GM20000 (cell line): ENCODE measurements at regions not wholly inside any gene's neighbourhood (a gene's known extent, or its start where the extent isn't known, plus 50 kb on each side); places are given as distances from the start of the nearest gene placed in this dataset.

Source experiments
- DNase-seq: peaks from one replicate; pipeline ENCODE4 v3.0.0; 2012; ENCODE audit warnings: low spot score
- CTCF ChIP-seq: IDR thresholded peaks from 2 replicates; pipeline ENCODE4 v1.5.1; 2012; ENCODE audit warnings: mild to moderate bottlenecking, control low read depth; ENCODE audit errors: extremely low read depth, missing control alignments

GRCh38 chr4:104758574-104758973 is 263.9 kb upstream of the CXXC4 start:
- no peak for DNase-seq
- TF ChIP-seq CTCF = no peak

- TF ChIP-seq CTCF = no peak
- no peak for DNase-seq
These were observed 269.0 kb upstream of the CXXC4 start for GRCh38 chr4:104763554-104764222.

- DNase-seq = no peak
- TF ChIP-seq CTCF = no peak
These were observed 272.0 kb upstream of the CXXC4 start for GRCh38 chr4:104766676-104767075.

GRCh38 chr4:104772849-104773248 is 278.2 kb upstream of the CXXC4 start:
- TF ChIP-seq CTCF = no peak
- DNase-seq = peak; percentile 29

- no peak for TF ChIP-seq CTCF
- DNase-seq = peak; percentile 24
These were observed 300.7 kb upstream of the CXXC4 start for GRCh38 chr4:104795264-104795939.

GRCh38 chr4:104811727-104812126 is 317.0 kb upstream of the CXXC4 start:
- no peak for TF ChIP-seq CTCF
- no peak for DNase-seq

- TF ChIP-seq CTCF = no peak
- DNase-seq = no peak
These were observed 321.0 kb upstream of the CXXC4 start for GRCh38 chr4:104815665-104816064.
